K562 (cell line): ENCODE measurements at regions not wholly inside any gene's neighbourhood (a gene's known extent, or its start where the extent isn't known, plus 50 kb on each side); places are given as distances from the start of the nearest gene placed in this dataset.

Experiments
- ATF2 ChIP-seq: sonication (generic); formaldehyde crosslinking; IDR thresholded peaks from 2 replicates; pipeline ENCODE4 v1.8.1; 2022; ENCODE audit warnings: missing genetic modification reagents
- CTCF ChIP-seq, 3 experiments: IDR thresholded peaks in 2 of 3; conservative IDR thresholded peaks in 1 of 3; 2 replicates each; pipeline ENCODE4 v1.5.1; 2011 to 2012; ENCODE audit warnings: low read length in 3 of 3, mild to moderate bottlenecking in 3 of 3, control low read depth in 2 of 3, improper control_type of control experiment in 1 of 3, inconsistent platforms in 1 of 3, low read depth in 1 of 3, mixed read lengths in 1 of 3, moderate library complexity in 1 of 3; ENCODE audit not compliant: insufficient read depth in 2 of 3
- E2F4 ChIP-seq: sonication (generic); formaldehyde crosslinking; IDR thresholded peaks from 2 replicates; pipeline ENCODE4 v1.8.0; 2022; ENCODE audit warnings: mild to moderate bottlenecking, low read depth, missing genetic modification reagents
- HLTF ChIP-seq: fragments of 450-650 bp; IDR thresholded peaks from 2 replicates; pipeline ENCODE4 v1.6.1; 2016
- HNRNPUL1 ChIP-seq: fragments of 200-400 bp; formaldehyde crosslinking; IDR thresholded peaks from 2 replicates; pipeline ENCODE4 v1.6.1; 2017; ENCODE audit warnings: low read length
- JUND ChIP-seq, 2 experiments: IDR thresholded peaks; 2 replicates in 1 of 2; 3 replicates in 1 of 2; pipeline ENCODE4 v1.6.1; 2011; ENCODE audit warnings: borderline replicate concordance in 2 of 2, low read depth in 2 of 2, low read length in 2 of 2, improper control_type of control experiment in 1 of 2, missing biosample characterization in 1 of 2, missing genetic modification characterization in 1 of 2, missing genetic modification reagents in 1 of 2
- POLR2A ChIP-seq: fragments of 450-650 bp; conservative IDR thresholded peaks from 2 replicates; pipeline ENCODE4 v1.6.1; 2016
- PURB ChIP-seq: sonication (generic); formaldehyde crosslinking; IDR thresholded peaks from 2 replicates; pipeline ENCODE4 v1.9.0; 2021; ENCODE audit warnings: low read depth, mild to moderate bottlenecking, missing genetic modification reagents
- RBM14 ChIP-seq: fragments of 200-400 bp; formaldehyde crosslinking; IDR thresholded peaks from 2 replicates; pipeline ENCODE4 v1.6.1; 2018; ENCODE audit warnings: low read depth, mild to moderate bottlenecking, low read length, moderate library complexity, borderline replicate concordance; ENCODE audit not compliant: insufficient read depth
- RCOR1 ChIP-seq, 2 experiments: IDR thresholded peaks; 2 replicates each; pipeline ENCODE4 v1.6.1; 2012; ENCODE audit warnings: low read depth in 2 of 2, low read length in 2 of 2, borderline replicate concordance in 1 of 2, improper control_type of control experiment in 1 of 2
- RFX7 ChIP-seq: fragments of 250-450 bp; sonication (Bioruptor Pico); IDR thresholded peaks from 2 replicates; pipeline ENCODE4 v1.5.1; 2021; ENCODE audit warnings: mild to moderate bottlenecking
- SIN3A ChIP-seq, 2 experiments: fragments of 150-350 bp in 1 of 2; IDR thresholded peaks; 2 replicates each; pipeline ENCODE4 v1.6.1; 2011 to 2016; ENCODE audit warnings: borderline replicate concordance in 2 of 2, low read depth in 2 of 2, low read length in 2 of 2, mild to moderate bottlenecking in 2 of 2, moderate library complexity in 2 of 2; ENCODE audit not compliant: control insufficient read depth in 1 of 2
- ZNF282 ChIP-seq: sonication (generic); formaldehyde crosslinking; IDR thresholded peaks from 2 replicates; pipeline ENCODE4 v1.8.1; 2023; ENCODE audit warnings: missing genetic modification reagents

- no peak for TF ChIP-seq POLR2A
- TF ChIP-seq RBM14, result no peak
- no peak for TF ChIP-seq RCOR1 (IDR thresholded peaks at IDR 0.05; ENCODE audit: borderline replicate concordance in 1 of 2, low read depth in 2 of 2, low read length in 2 of 2)
- TF ChIP-seq HNRNPUL1, result no peak
- no peak for TF ChIP-seq CTCF (IDR thresholded peaks at IDR 0.05 in 2 of 3, conservative IDR thresholded peaks at IDR 0.05 in 1 of 3; ENCODE audit: insufficient read depth in 2 of 3, low read depth in 1 of 3, low read length in 3 of 3)
- TF ChIP-seq ZNF282 (CRISPR knock-in tag), result no peak
- no peak for TF ChIP-seq ATF2 (CRISPR knock-in tag)
- TF ChIP-seq SIN3A (IDR thresholded peaks at IDR 0.05; ENCODE audit: borderline replicate concordance in 2 of 2, control insufficient read depth in 1 of 2, low read depth in 2 of 2, low read length in 2 of 2), result no peak
- no peak for TF ChIP-seq RFX7 (CRISPR knock-in tag)
- no peak for TF ChIP-seq PURB (CRISPR knock-in tag)
- TF ChIP-seq HLTF, result no peak
- no peak for TF ChIP-seq E2F4 (CRISPR knock-in tag)
- TF ChIP-seq JUND (IDR thresholded peaks at IDR 0.05; ENCODE audit: borderline replicate concordance, low read depth, low read length), result no peak
- TF ChIP-seq JUND (tag; IDR thresholded peaks at IDR 0.05; ENCODE audit: borderline replicate concordance, low read depth, low read length), result no peak
Measured at GRCh38 chr3:197404030-197404429, 105.6 kb upstream of the DLG1 start.
